Sigmoid colon (tissue), 4 donors: ENCODE measurements at regions not wholly inside any gene's neighbourhood (a gene's known extent, or its start where the extent isn't known, plus 50 kb on each side); places are given as distances from the start of the nearest gene placed in this dataset.

Experiments used
- EP300 ChIP-seq, 4 donors: sonication (generic); formaldehyde crosslinking; IDR thresholded peaks; one replicate each; pipeline ENCODE4 v1.6.1; 2017; ENCODE audit warnings: antibody characterized with exemption in 4 of 4
- TF ChIP-seq, protein P1 (sequence below), 4 experiments: fragments of 450-650 bp in 3 of 4; fragments of 200-600 bp in 1 of 4; IDR thresholded peaks; one replicate each; pipeline ENCODE4 v1.5.1; 2016 to 2019; ENCODE audit warnings: antibody characterized with exemption in 4 of 4, mild to moderate bottlenecking in 3 of 4, moderate library complexity in 2 of 4

DNA sequence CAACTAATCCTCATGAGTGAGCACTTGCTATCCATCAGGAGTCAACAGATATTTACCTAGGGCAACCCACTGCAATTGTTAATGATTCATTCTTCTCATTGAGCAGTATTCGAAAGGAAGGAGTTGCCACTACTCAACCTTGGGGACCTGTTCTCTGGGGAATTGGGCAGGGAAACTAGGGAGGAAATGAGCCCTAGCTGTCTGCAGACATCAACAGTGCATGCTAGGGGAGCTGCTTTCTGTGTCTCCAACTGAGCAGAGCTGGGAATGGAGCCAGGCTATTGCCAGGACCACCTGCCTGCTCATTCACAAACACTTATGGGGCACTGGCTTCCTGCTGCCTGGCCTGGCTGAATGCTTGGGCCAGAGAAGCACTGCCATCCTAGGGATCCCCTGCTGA, 183.4 kb downstream of the TMEM38B start:
- TF ChIP-seq, protein P1, sequence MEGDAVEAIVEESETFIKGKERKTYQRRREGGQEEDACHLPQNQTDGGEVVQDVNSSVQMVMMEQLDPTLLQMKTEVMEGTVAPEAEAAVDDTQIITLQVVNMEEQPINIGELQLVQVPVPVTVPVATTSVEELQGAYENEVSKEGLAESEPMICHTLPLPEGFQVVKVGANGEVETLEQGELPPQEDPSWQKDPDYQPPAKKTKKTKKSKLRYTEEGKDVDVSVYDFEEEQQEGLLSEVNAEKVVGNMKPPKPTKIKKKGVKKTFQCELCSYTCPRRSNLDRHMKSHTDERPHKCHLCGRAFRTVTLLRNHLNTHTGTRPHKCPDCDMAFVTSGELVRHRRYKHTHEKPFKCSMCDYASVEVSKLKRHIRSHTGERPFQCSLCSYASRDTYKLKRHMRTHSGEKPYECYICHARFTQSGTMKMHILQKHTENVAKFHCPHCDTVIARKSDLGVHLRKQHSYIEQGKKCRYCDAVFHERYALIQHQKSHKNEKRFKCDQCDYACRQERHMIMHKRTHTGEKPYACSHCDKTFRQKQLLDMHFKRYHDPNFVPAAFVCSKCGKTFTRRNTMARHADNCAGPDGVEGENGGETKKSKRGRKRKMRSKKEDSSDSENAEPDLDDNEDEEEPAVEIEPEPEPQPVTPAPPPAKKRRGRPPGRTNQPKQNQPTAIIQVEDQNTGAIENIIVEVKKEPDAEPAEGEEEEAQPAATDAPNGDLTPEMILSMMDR (IDR thresholded peaks at IDR 0.05) = no peak
- TF ChIP-seq EP300 (IDR thresholded peaks at IDR 0.05) = no peak
